T-helper 17 cell (primary cell): ENCODE measurements at regions not wholly inside any gene's neighbourhood (a gene's known extent, or its start where the extent isn't known, plus 50 kb on each side); places are given as distances from the start of the nearest gene placed in this dataset.

Experiments used
- ATAC-seq: fragments of 150-1000 bp; cut with Tn5 transposase; 2 replicates; pipeline ENCODE4 v1.10.0; 2021; ENCODE audit warnings: mild to moderate bottlenecking, moderate library complexity
- DNase-seq, 3 donors: peaks; one replicate each; pipeline versions ENCODE4 v3.0.0 to v3.0.0-alpha.2; 2020 to 2021
- H3K9me3 ChIP-seq: one replicate; pipeline ENCODE4 v1.7.0; 2013; ENCODE audit warnings: low read length, mild to moderate bottlenecking; ENCODE audit not compliant: control insufficient read depth, poor library complexity, severe bottlenecking
- H3K27ac Mint-ChIP-seq: one replicate; pipeline ENCODE4 v1.8.0; 2022; ENCODE audit warnings: mild to moderate bottlenecking, moderate library complexity, mixed read lengths
- H3K27me3 Mint-ChIP-seq: one replicate; pipeline ENCODE4 v1.8.0; 2022; ENCODE audit warnings: mixed read lengths
- H3K36me3 Mint-ChIP-seq: one replicate; pipeline ENCODE4 v1.8.0; 2022; ENCODE audit warnings: low read depth, mixed read lengths
- H3K4me1 Mint-ChIP-seq: one replicate; pipeline ENCODE4 v1.8.0; 2022; ENCODE audit warnings: mild to moderate bottlenecking, mixed read lengths
- H3K4me3 Mint-ChIP-seq: one replicate; pipeline ENCODE4 v1.8.0; 2022; ENCODE audit warnings: mild to moderate bottlenecking, moderate library complexity, mixed read lengths

- ATAC-seq (no peak), DNase-seq (no peak)
- Mint-ChIP-seq H3K4me1 (no peaks in the 10 kb centered on the region), H3K27me3 (no peaks in the 10 kb centered on the region), H3K36me3 (no peaks in the 10 kb centered on the region), H3K4me3 (no peak overlapping the region), H3K27ac (no peak overlapping the region)
- H3K9me3 ChIP-seq, result no peaks in the 10 kb centered on the region
These were observed 293.1 kb downstream of the LMX1A start for GRCh38 chr1:165063181-165063965.

- no peaks in the 10 kb centered on the region for H3K4me1 Mint-ChIP-seq
- H3K27me3 Mint-ChIP-seq, result no peaks in the 10 kb centered on the region
- H3K27ac Mint-ChIP-seq, result no peak overlapping the region
- ATAC-seq (no peak), DNase-seq (no peak)
- no peak overlapping the region for H3K4me3 Mint-ChIP-seq
- H3K9me3 ChIP-seq, result no peaks in the 10 kb centered on the region
- no peaks in the 10 kb centered on the region for H3K36me3 Mint-ChIP-seq
These were observed 294.2 kb downstream of the LMX1A start for GRCh38 chr1:165062346-165062745.

GRCh38 chr1:165060285-165060793 is 296.2 kb downstream of the LMX1A start:
- peaks cover 6% of the 10 kb centered on the region for H3K27me3 Mint-ChIP-seq
- no peak overlapping the region for H3K4me3 Mint-ChIP-seq
- DNase-seq, result no peak
- ATAC-seq, result no peak
- no peaks in the 10 kb centered on the region for H3K36me3 Mint-ChIP-seq
- no peak overlapping the region for H3K27ac Mint-ChIP-seq
- H3K4me1 Mint-ChIP-seq, result no peaks in the 10 kb centered on the region
- no peaks in the 10 kb centered on the region for H3K9me3 ChIP-seq

- no peaks in the 10 kb centered on the region for H3K9me3 ChIP-seq
- Mint-ChIP-seq H3K4me3 (no peak overlapping the region), H3K4me1 (no peaks in the 10 kb centered on the region), H3K36me3 (no peaks in the 10 kb centered on the region), H3K27me3 (peaks cover 6% of the 10 kb centered on the region), H3K27ac (no peak overlapping the region)
- ATAC-seq, result no peak
- no peak for DNase-seq
These were observed 298.6 kb downstream of the LMX1A start for GRCh38 chr1:165057956-165058355.

- H3K27me3 Mint-ChIP-seq, result peaks cover 6% of the 10 kb centered on the region
- DNase-seq (no peak), ATAC-seq (no peak)
- H3K4me3 Mint-ChIP-seq, result no peak overlapping the region
- no peaks in the 10 kb centered on the region for H3K9me3 ChIP-seq
- H3K27ac Mint-ChIP-seq, result no peak overlapping the region
- H3K36me3 Mint-ChIP-seq, result no peaks in the 10 kb centered on the region
- H3K4me1 Mint-ChIP-seq, result no peaks in the 10 kb centered on the region
These were observed 299.6 kb downstream of the LMX1A start for GRCh38 chr1:165056914-165057313.

GRCh38 chr1:165055581-165055980 is 300.9 kb downstream of the LMX1A start:
- Mint-ChIP-seq H3K36me3 (no peaks in the 10 kb centered on the region), H3K27ac (no peak overlapping the region), H3K4me3 (no peak overlapping the region)

GRCh38 chr1:165054627-165055026 is 301.9 kb downstream of the LMX1A start:
- DNase-seq, result no peak
- H3K4me1 Mint-ChIP-seq, result no peaks in the 10 kb centered on the region
- H3K9me3 ChIP-seq, result no peaks in the 10 kb centered on the region
- H3K4me3 Mint-ChIP-seq, result no peak overlapping the region
- no peak for ATAC-seq
- no peaks in the 10 kb centered on the region for H3K36me3 Mint-ChIP-seq
- H3K27ac Mint-ChIP-seq, result no peak overlapping the region
- H3K27me3 Mint-ChIP-seq, result peaks cover 6% of the 10 kb centered on the region

More at GRCh38 chr1:165055581-165055980, 300.9 kb downstream of the LMX1A start:
- H3K27me3 Mint-ChIP-seq, result peaks cover 6% of the 10 kb centered on the region
- ATAC-seq (no peak), DNase-seq (no peak)
- H3K4me1 Mint-ChIP-seq, result no peaks in the 10 kb centered on the region
- no peaks in the 10 kb centered on the region for H3K9me3 ChIP-seq

- H3K27me3 Mint-ChIP-seq, result peaks cover 6% of the 10 kb centered on the region
- H3K27ac Mint-ChIP-seq, result no peak overlapping the region
- H3K4me1 Mint-ChIP-seq, result no peaks in the 10 kb centered on the region
- H3K4me3 Mint-ChIP-seq, result no peak overlapping the region
- no peaks in the 10 kb centered on the region for H3K36me3 Mint-ChIP-seq
- DNase-seq, result no peak
- ATAC-seq, result no peak
- no peaks in the 10 kb centered on the region for H3K9me3 ChIP-seq
These were observed 303.2 kb downstream of the LMX1A start for GRCh38 chr1:165053351-165053750.

- no peak overlapping the region for H3K4me3 Mint-ChIP-seq
These were observed 303.6 kb downstream of the LMX1A start for GRCh38 chr1:165052936-165053335.

GRCh38 chr1:165052431-165052830 is 304.1 kb downstream of the LMX1A start:
- no peaks in the 10 kb centered on the region for H3K36me3 Mint-ChIP-seq
- ATAC-seq (no peak), DNase-seq (no peak)
- peaks cover 6% of the 10 kb centered on the region for H3K27me3 Mint-ChIP-seq
- no peak overlapping the region for H3K27ac Mint-ChIP-seq
- H3K9me3 ChIP-seq, result no peaks in the 10 kb centered on the region
- H3K4me1 Mint-ChIP-seq, result no peaks in the 10 kb centered on the region
- no peak overlapping the region for H3K4me3 Mint-ChIP-seq

More at GRCh38 chr1:165052936-165053335, 303.6 kb downstream of the LMX1A start:
- no peaks in the 10 kb centered on the region for H3K9me3 ChIP-seq
- no peaks in the 10 kb centered on the region for H3K36me3 Mint-ChIP-seq
- no peak overlapping the region for H3K27ac Mint-ChIP-seq
- no peak for DNase-seq
- ATAC-seq, result no peak
- peaks cover 6% of the 10 kb centered on the region for H3K27me3 Mint-ChIP-seq
- no peaks in the 10 kb centered on the region for H3K4me1 Mint-ChIP-seq

- Mint-ChIP-seq H3K36me3 (no peaks in the 10 kb centered on the region), H3K4me3 (no peak overlapping the region), H3K27me3 (no peaks in the 10 kb centered on the region), H3K27ac (no peak overlapping the region), H3K4me1 (no peaks in the 10 kb centered on the region)
- ATAC-seq (no peak), DNase-seq (no peak)
- no peaks in the 10 kb centered on the region for H3K9me3 ChIP-seq
These were observed 306.3 kb downstream of the LMX1A start for GRCh38 chr1:165050246-165050645.

GRCh38 chr1:165047994-165048393 is 308.5 kb downstream of the LMX1A start:
- H3K4me1 Mint-ChIP-seq, result no peaks in the 10 kb centered on the region
- H3K4me3 Mint-ChIP-seq, result no peak overlapping the region
- no peak overlapping the region for H3K27ac Mint-ChIP-seq
- DNase-seq, result no peak
- H3K36me3 Mint-ChIP-seq, result no peaks in the 10 kb centered on the region
- no peaks in the 10 kb centered on the region for H3K27me3 Mint-ChIP-seq
- no peaks in the 10 kb centered on the region for H3K9me3 ChIP-seq
- ATAC-seq, result no peak

GRCh38 chr1:165045902-165046301 is 310.6 kb downstream of the LMX1A start:
- ATAC-seq, result no peak
- Mint-ChIP-seq H3K27ac (no peak overlapping the region), H3K36me3 (no peaks in the 10 kb centered on the region), H3K4me3 (no peak overlapping the region), H3K27me3 (no peaks in the 10 kb centered on the region), H3K4me1 (no peaks in the 10 kb centered on the region)
- no peaks in the 10 kb centered on the region for H3K9me3 ChIP-seq
- DNase-seq, result no peak

- no peaks in the 10 kb centered on the region for H3K9me3 ChIP-seq
- no peaks in the 10 kb centered on the region for H3K36me3 Mint-ChIP-seq
- no peaks in the 10 kb centered on the region for H3K27me3 Mint-ChIP-seq
- ATAC-seq (no peak), DNase-seq (no peak)
- H3K4me3 Mint-ChIP-seq, result no peak overlapping the region
- no peak overlapping the region for H3K27ac Mint-ChIP-seq
- H3K4me1 Mint-ChIP-seq, result no peaks in the 10 kb centered on the region
These were observed 315.9 kb downstream of the LMX1A start for GRCh38 chr1:165040641-165041040.
